HG03571 (cell line): ENCODE measurements at regions not wholly inside any gene's neighbourhood (a gene's known extent, or its start where the extent isn't known, plus 50 kb on each side); places are given as distances from the start of the nearest gene placed in this dataset.
"Not testable (repeated sequence)": the region's sequence is repeated elsewhere in the genome, so short reads cannot be mapped to it uniquely, and the experiment has no call there.

Experiments
- ATAC-seq: cut with Tn5 transposase; IDR thresholded peaks from one replicate; pipeline ENCODE4 v1.9.1; 2021; ENCODE audit not compliant: unreplicated experiment

- ATAC-seq: no peak
These were observed 59.7 kb downstream of the TEX35 start for GRCh38 chr1:178572604-178573003.

GRCh38 chr1:178573330-178573729 is 60.4 kb downstream of the TEX35 start:
- peak; percentile 48 for ATAC-seq

GRCh38 chr1:178574345-178574744 is 61.4 kb downstream of the TEX35 start:
- ATAC-seq: no peak

GRCh38 chr1:178575611-178576361 is 62.9 kb downstream of the TEX35 start:
- no peak for ATAC-seq

- ATAC-seq: no peak
These were observed 63.9 kb downstream of the TEX35 start for GRCh38 chr1:178576841-178577240.

- no peak for ATAC-seq
These were observed 65.0 kb downstream of the TEX35 start for GRCh38 chr1:178577882-178578281.

GRCh38 chr1:178578541-178578940 is 65.6 kb downstream of the TEX35 start:
- ATAC-seq: no peak

- no peak for ATAC-seq
These were observed 66.2 kb downstream of the TEX35 start for GRCh38 chr1:178579095-178579494.

GRCh38 chr1:178579562-178579961 is 66.7 kb downstream of the TEX35 start:
- ATAC-seq: peak; percentile 58

GRCh38 chr1:178580096-178580495 is 67.2 kb downstream of the TEX35 start:
- no peak for ATAC-seq

GRCh38 chr1:178580876-178581275 is 68.0 kb downstream of the TEX35 start:
- no peak for ATAC-seq

- peak; percentile 81 for ATAC-seq
These were observed 68.7 kb downstream of the TEX35 start for GRCh38 chr1:178581351-178582303.

- no peak for ATAC-seq
These were observed 74.2 kb downstream of the TEX35 start for GRCh38 chr1:178587096-178587495.

- ATAC-seq: no peak
These were observed 75.1 kb downstream of the TEX35 start for GRCh38 chr1:178587975-178588374.

- not testable (repeated sequence) for ATAC-seq
These were observed 76.1 kb downstream of the TEX35 start for GRCh38 chr1:178589042-178589441.

- not testable (repeated sequence) for ATAC-seq
These were observed 78.9 kb downstream of the TEX35 start for GRCh38 chr1:178591811-178592210.

- no peak for ATAC-seq
These were observed 80.6 kb downstream of the TEX35 start for GRCh38 chr1:178593515-178593914.

GRCh38 chr1:178594133-178594532 is 81.2 kb downstream of the TEX35 start:
- ATAC-seq: no peak

- ATAC-seq: no peak
These were observed 82.6 kb downstream of the TEX35 start for GRCh38 chr1:178595491-178595890.

- no peak for ATAC-seq
These were observed 86.2 kb downstream of the TEX35 start for GRCh38 chr1:178599087-178599486.

GRCh38 chr1:178599745-178600144 is 86.8 kb downstream of the TEX35 start:
- ATAC-seq: no peak

GRCh38 chr1:178603926-178604325 is 91.0 kb downstream of the TEX35 start:
- ATAC-seq: no peak
